Keratinocyte (primary cell): ENCODE measurements at regions not wholly inside any gene's neighbourhood (a gene's known extent, or its start where the extent isn't known, plus 50 kb on each side); places are given as distances from the start of the nearest gene placed in this dataset.

ENCODE experiments used
- DNase-seq: peaks from one replicate; pipeline ENCODE4 v3.0.0-alpha.2; 2011; ENCODE audit warnings: low read depth, missing footprints, low spot score
- FAIRE-seq: peaks from 2 replicates; lab custom pipeline; 2011; peaks lifted over from hg19 to GRCh38; lab: Jason Lieb, UNC
- H2AFZ ChIP-seq: 2 replicates; pipeline ENCODE4 v1.6.0; 2012; ENCODE audit warnings: low read length, control low read depth, inconsistent platforms; ENCODE audit not compliant: control insufficient read depth
- H3K27ac ChIP-seq: 2 replicates; pipeline ENCODE4 v1.5.1; 2011; ENCODE audit warnings: low read length; ENCODE audit not compliant: control insufficient read depth, insufficient read depth
- H3K27me3 ChIP-seq: 3 replicates; pipeline ENCODE4 v1.6.0; 2011; ENCODE audit warnings: low read length; ENCODE audit not compliant: control insufficient read depth, insufficient read depth; ENCODE audit errors: extremely low read depth
- H3K36me3 ChIP-seq, 2 experiments: 2 replicates in 1 of 2; 3 replicates in 1 of 2; pipeline ENCODE4 v1.5.1; 2011; ENCODE audit warnings: low read length in 2 of 2, mild to moderate bottlenecking in 1 of 2; ENCODE audit not compliant: control insufficient read depth in 2 of 2, insufficient read depth in 2 of 2; ENCODE audit errors: extremely low read depth in 1 of 2
- H3K4me1 ChIP-seq: 3 replicates; pipeline ENCODE4 v1.5.1; 2011; ENCODE audit warnings: low read length; ENCODE audit not compliant: control insufficient read depth, insufficient read depth; ENCODE audit errors: extremely low read depth
- H3K4me2 ChIP-seq: 3 replicates; pipeline ENCODE4 v1.6.0; 2011; ENCODE audit warnings: low read depth, low read length; ENCODE audit not compliant: control insufficient read depth, insufficient read depth; ENCODE audit errors: extremely low read depth
- H3K4me3 ChIP-seq, 3 experiments: fragments of 200-600 bp in 1 of 3; sonication (generic) in 1 of 3; 2 replicates in 2 of 3; 3 replicates in 1 of 3; pipeline ENCODE4 v1.5.1; 2011 to 2016; ENCODE audit warnings: low read length in 3 of 3, mild to moderate bottlenecking in 3 of 3, control low read depth in 2 of 3, inconsistent platforms in 1 of 3, low read depth in 1 of 3, mixed read lengths in 1 of 3, mixed run types in 1 of 3, moderate library complexity in 1 of 3; ENCODE audit not compliant: control insufficient read depth in 2 of 3, insufficient read depth in 2 of 3; ENCODE audit errors: extremely low read depth in 1 of 3
- H3K79me2 ChIP-seq: 2 replicates; pipeline ENCODE4 v1.6.0; 2012; ENCODE audit warnings: low read length; ENCODE audit not compliant: control insufficient read depth, insufficient read depth
- H3K9ac ChIP-seq: 3 replicates; pipeline ENCODE4 v1.6.0; 2011; ENCODE audit warnings: low read length; ENCODE audit not compliant: control insufficient read depth, insufficient read depth; ENCODE audit errors: extremely low read depth
- H3K9me1 ChIP-seq: 3 replicates; pipeline ENCODE4 v1.6.0; 2011; ENCODE audit warnings: low read length; ENCODE audit not compliant: control insufficient read depth, insufficient read depth; ENCODE audit errors: extremely low read depth
- H3K9me3 ChIP-seq: 2 replicates; pipeline ENCODE4 v1.5.1; 2012; ENCODE audit warnings: low read depth, low read length; ENCODE audit not compliant: control insufficient read depth
- H4K20me1 ChIP-seq: 3 replicates; pipeline ENCODE4 v1.6.0; 2011; ENCODE audit warnings: low read length; ENCODE audit not compliant: control insufficient read depth, insufficient read depth; ENCODE audit errors: extremely low read depth
- EZH2 ChIP-seq: IDR thresholded peaks from one replicate; pipeline ENCODE4 v1.6.1; 2012; ENCODE audit warnings: inconsistent platforms, mild to moderate bottlenecking, low read length, moderate library complexity
- dilution Hi-C: fragments of 300-500 bp; cut with MboI; formaldehyde crosslinking; loops from one replicate; pipeline ENCODE4 v1.7.0; 2020; ENCODE audit warnings: low sequenced_read_pairs; ENCODE audit not compliant: extremely low pct_ligation_motif_present
- TF ChIP-seq, protein P1 (sequence below), 3 experiments: IDR thresholded peaks in 1 of 3; conservative IDR thresholded peaks in 1 of 3; optimal IDR thresholded peaks in 1 of 3; 2 replicates in 2 of 3; 3 replicates in 1 of 3; pipeline versions ENCODE3 to v1.5.1; 2011; ENCODE audit warnings: low read length in 3 of 3, mild to moderate bottlenecking in 3 of 3, moderate library complexity in 2 of 3, control low read depth in 1 of 3, inconsistent platforms in 1 of 3; ENCODE audit not compliant: insufficient read depth in 2 of 3; ENCODE audit errors: extremely low read depth in 1 of 3

GRCh38 chr1:82874041-82874440 lies 1073.3 kb downstream of the ADGRL2 start:
- dilution Hi-C loops: no loop called here
- no peaks in the 10 kb centered on the region for H4K20me1 ChIP-seq
- no peak overlapping the region for H3K4me2 ChIP-seq
- no peak for TF ChIP-seq EZH2
- TF ChIP-seq, protein P1, sequence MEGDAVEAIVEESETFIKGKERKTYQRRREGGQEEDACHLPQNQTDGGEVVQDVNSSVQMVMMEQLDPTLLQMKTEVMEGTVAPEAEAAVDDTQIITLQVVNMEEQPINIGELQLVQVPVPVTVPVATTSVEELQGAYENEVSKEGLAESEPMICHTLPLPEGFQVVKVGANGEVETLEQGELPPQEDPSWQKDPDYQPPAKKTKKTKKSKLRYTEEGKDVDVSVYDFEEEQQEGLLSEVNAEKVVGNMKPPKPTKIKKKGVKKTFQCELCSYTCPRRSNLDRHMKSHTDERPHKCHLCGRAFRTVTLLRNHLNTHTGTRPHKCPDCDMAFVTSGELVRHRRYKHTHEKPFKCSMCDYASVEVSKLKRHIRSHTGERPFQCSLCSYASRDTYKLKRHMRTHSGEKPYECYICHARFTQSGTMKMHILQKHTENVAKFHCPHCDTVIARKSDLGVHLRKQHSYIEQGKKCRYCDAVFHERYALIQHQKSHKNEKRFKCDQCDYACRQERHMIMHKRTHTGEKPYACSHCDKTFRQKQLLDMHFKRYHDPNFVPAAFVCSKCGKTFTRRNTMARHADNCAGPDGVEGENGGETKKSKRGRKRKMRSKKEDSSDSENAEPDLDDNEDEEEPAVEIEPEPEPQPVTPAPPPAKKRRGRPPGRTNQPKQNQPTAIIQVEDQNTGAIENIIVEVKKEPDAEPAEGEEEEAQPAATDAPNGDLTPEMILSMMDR (optimal IDR thresholded peaks at IDR 0.05 in 1 of 3, IDR thresholded peaks at IDR 0.05 in 1 of 3, conservative IDR thresholded peaks at IDR 0.05 in 1 of 3; ENCODE audit: extremely low read depth in 1 of 3, insufficient read depth in 2 of 3, low read length in 3 of 3): no peak
- no peak overlapping the region for H2AFZ ChIP-seq
- no peaks in the 10 kb centered on the region for H3K4me1 ChIP-seq
- no peaks in the 10 kb centered on the region for H3K9me3 ChIP-seq
- H3K79me2 ChIP-seq: no peaks in the 10 kb centered on the region
- no peak overlapping the region for H3K4me3 ChIP-seq
- no peak for DNase-seq
- H3K36me3 ChIP-seq: no peaks in the 10 kb centered on the region
- no peak overlapping the region for H3K9ac ChIP-seq
- H3K27me3 ChIP-seq: no peaks in the 10 kb centered on the region
- FAIRE-seq: no peak
- H3K9me1 ChIP-seq: no peaks in the 10 kb centered on the region
- no peak overlapping the region for H3K27ac ChIP-seq

- DNase-seq (no peak), FAIRE-seq (no peak)
- Histone ChIP-seq H3K4me1 (no peaks in the 10 kb centered on the region), H4K20me1 (no peaks in the 10 kb centered on the region), H3K4me2 (no peak overlapping the region), H3K9ac (no peak overlapping the region), H3K27ac (no peak overlapping the region), H3K36me3 (no peaks in the 10 kb centered on the region), H3K4me3 (no peak overlapping the region), H2AFZ (no peak overlapping the region), H3K9me1 (no peaks in the 10 kb centered on the region), H3K27me3 (no peaks in the 10 kb centered on the region), H3K79me2 (no peaks in the 10 kb centered on the region), H3K9me3 (no peaks in the 10 kb centered on the region)
- TF ChIP-seq, protein P1 (optimal IDR thresholded peaks at IDR 0.05 in 1 of 3, IDR thresholded peaks at IDR 0.05 in 1 of 3, conservative IDR thresholded peaks at IDR 0.05 in 1 of 3; ENCODE audit: extremely low read depth in 1 of 3, insufficient read depth in 2 of 3, low read length in 3 of 3): no peak
- no peak for TF ChIP-seq EZH2
- dilution Hi-C loops: no loop called here
Observed at GRCh38 chr1:82870332-82870731, 1069.6 kb downstream of the ADGRL2 start.
